ENCODE measurements at regions not wholly inside any gene's neighbourhood (a gene's known extent, or its start where the extent isn't known, plus 50 kb on each side); places are given as distances from the start of the nearest gene placed in this dataset.

DNA sequence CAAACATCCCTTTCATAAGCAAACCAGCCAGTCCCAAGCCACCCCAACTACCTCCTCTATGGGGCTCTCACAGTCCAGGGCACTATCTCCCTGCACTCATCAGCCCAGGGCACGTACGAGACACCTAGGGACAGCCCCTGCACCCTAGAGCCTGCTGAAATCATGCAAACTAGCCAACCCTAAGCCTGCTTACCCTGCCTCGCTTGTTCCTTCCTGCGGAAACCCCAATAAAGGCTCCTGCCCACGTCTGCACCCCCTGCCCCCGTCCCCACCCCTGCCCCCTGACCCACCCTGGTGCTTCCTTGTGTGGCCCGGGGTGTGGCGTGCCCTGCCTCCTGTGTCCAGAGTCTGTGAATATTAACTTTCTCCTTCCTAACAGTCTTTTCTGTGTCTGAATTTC is 135.9 kb downstream of the GADD45G start:
- H3K9me3 ChIP-seq (ENCODE audit: control insufficient read depth, low read length) = peaks cover 10% of the 10 kb centered on the region
- H3K9ac ChIP-seq (ENCODE audit: low read length) = no peak overlapping the region
- H3K4me1 ChIP-seq (ENCODE audit: control insufficient read depth, insufficient read depth, low read length) = peaks cover 9% of the 10 kb centered on the region
- no peaks in the 10 kb centered on the region for H3K36me3 ChIP-seq (ENCODE audit: control insufficient read depth, insufficient read depth, low read length, severe bottlenecking)
- no peak overlapping the region for H3K4me3 ChIP-seq (ENCODE audit: low read length)
- peaks cover 20% of the 10 kb centered on the region for H3K27me3 ChIP-seq (replicated peaks; ENCODE audit: control insufficient read depth, insufficient read depth, low read length)
- no peak for DNase-seq (ENCODE audit: low read depth)

DNA sequence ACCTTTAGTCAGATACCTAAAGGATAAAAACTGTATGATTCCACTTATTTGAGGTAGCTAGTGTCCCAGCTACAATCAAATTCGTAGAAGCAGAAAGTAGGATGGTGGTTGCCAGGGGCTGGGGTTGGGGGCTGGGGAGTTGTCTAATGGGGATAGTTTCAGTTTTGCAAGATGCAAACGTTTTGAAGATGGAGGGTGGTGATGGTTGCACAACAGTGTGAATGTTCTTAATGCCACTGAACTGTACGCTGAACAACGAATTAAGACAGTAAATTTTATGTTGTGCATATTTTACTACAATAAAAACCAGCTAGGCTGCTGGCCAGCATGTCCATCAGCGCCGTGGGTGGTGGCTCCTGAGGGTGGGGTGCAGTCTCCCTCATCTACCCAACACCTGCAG is 137.8 kb downstream of the GADD45G start:
- Histone ChIP-seq H3K9me3 (ENCODE audit: control insufficient read depth, low read length) (peaks cover 10% of the 10 kb centered on the region), H3K4me1 (ENCODE audit: control insufficient read depth, insufficient read depth, low read length) (peaks cover 22% of the 10 kb centered on the region), H3K9ac (ENCODE audit: low read length) (no peak overlapping the region), H3K4me3 (ENCODE audit: low read length) (no peak overlapping the region), H3K36me3 (ENCODE audit: control insufficient read depth, insufficient read depth, low read length, severe bottlenecking) (no peaks in the 10 kb centered on the region), H3K27me3 (replicated peaks; ENCODE audit: control insufficient read depth, insufficient read depth, low read length) (peaks cover 13% of the 10 kb centered on the region)
- DNase-seq (ENCODE audit: low read depth) = no peak

DNA sequence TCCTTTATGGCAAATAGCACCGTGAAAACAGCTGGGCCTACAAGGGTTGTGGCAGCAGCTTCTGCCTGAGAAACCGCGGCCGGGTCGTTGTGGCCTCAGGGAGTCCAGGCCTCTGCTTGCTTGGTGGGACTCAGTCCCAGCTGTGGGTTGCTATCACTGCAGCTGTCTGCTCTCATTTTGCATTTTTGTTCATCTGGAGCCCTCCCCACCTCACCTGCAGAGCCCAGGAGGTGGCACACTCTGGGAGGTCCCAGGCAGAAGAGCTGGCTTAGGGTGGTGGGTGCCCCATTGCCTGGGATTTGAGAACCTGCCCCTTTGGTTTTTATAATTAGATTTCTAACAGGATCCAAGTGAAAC is 138.4 kb downstream of the GADD45G start:
- Histone ChIP-seq H3K27me3 (replicated peaks; ENCODE audit: control insufficient read depth, insufficient read depth, low read length) (peaks cover 16% of the 10 kb centered on the region), H3K9me3 (ENCODE audit: control insufficient read depth, low read length) (peaks cover 10% of the 10 kb centered on the region), H3K36me3 (ENCODE audit: control insufficient read depth, insufficient read depth, low read length, severe bottlenecking) (no peaks in the 10 kb centered on the region), H3K4me3 (ENCODE audit: low read length) (no peak overlapping the region), H3K9ac (ENCODE audit: low read length) (no peak overlapping the region), H3K4me1 (ENCODE audit: control insufficient read depth, insufficient read depth, low read length) (peaks cover 22% of the 10 kb centered on the region)
- DNase-seq (ENCODE audit: low read depth) = no peak

DNA sequence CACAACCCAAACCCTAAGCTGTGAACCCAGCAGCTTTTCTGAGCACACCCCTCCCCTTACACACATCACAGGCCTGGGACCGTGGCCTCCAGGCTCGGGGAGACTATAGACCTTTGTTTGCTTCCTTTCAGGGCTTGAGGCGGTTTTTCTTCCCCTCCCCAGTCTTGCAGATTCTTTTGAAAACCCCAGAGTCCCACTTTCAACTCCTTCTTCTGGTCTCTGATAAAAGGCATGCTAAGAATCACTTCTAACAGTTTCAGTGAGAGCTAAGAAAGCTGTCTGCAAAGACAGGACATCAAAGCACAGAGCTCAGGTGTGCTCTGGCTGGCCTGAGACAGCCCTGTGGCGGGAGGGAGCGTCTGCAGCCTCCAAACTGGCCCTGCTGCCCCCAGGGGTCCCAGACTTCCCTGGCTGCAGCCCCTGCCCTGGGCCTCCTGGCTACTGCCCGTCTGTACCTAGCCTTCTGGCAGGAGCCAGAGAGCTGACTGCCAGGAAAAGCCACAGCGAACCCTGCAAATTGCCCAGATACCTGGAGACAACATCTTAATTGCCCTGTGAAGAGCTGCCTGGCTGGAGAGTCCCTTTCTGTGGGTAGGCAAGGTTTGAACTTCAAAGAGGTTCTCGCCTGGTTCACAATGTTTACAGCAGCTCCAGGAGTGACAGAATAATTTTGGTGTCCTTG is 138.9 kb downstream of the GADD45G start:
- no peak for DNase-seq (ENCODE audit: low read depth)
- peaks cover 17% of the 10 kb centered on the region for H3K4me1 ChIP-seq (ENCODE audit: control insufficient read depth, insufficient read depth, low read length)
- H3K9ac ChIP-seq (ENCODE audit: low read length) = no peak overlapping the region
- H3K4me3 ChIP-seq (ENCODE audit: low read length) = no peak overlapping the region
- H3K9me3 ChIP-seq (ENCODE audit: control insufficient read depth, low read length) = peaks cover 10% of the 10 kb centered on the region
- no peaks in the 10 kb centered on the region for H3K36me3 ChIP-seq (ENCODE audit: control insufficient read depth, insufficient read depth, low read length, severe bottlenecking)
- H3K27me3 ChIP-seq (replicated peaks; ENCODE audit: control insufficient read depth, insufficient read depth, low read length) = peaks cover 16% of the 10 kb centered on the region

DNA sequence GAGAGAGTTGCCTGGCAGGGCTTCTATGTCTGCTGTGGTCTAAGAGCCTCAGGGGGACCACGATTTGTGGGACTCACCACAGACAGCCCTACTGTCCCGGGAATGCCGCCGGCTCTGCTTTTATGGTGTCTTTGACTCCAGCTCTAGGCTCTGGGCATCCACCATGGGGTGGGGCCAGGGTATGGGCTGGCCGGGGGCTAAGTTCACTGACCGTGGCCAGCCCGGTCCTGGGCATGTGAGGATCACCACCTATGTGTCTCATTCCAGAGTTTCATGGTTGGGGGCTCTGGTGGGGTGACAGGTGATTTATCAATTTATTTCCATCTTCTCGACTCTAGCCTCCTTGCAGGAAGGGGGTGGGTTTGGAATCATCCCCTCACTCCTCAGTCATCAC is 139.4 kb downstream of the GADD45G start:
- Histone ChIP-seq H3K27me3 (replicated peaks; ENCODE audit: control insufficient read depth, insufficient read depth, low read length) (peaks cover 16% of the 10 kb centered on the region), H3K36me3 (ENCODE audit: control insufficient read depth, insufficient read depth, low read length, severe bottlenecking) (no peaks in the 10 kb centered on the region), H3K4me3 (ENCODE audit: low read length) (no peak overlapping the region), H3K9me3 (ENCODE audit: control insufficient read depth, low read length) (peaks cover 10% of the 10 kb centered on the region), H3K4me1 (ENCODE audit: control insufficient read depth, insufficient read depth, low read length) (peaks cover 17% of the 10 kb centered on the region), H3K9ac (ENCODE audit: low read length) (no peak overlapping the region)
- no peak for DNase-seq (ENCODE audit: low read depth)

DNA sequence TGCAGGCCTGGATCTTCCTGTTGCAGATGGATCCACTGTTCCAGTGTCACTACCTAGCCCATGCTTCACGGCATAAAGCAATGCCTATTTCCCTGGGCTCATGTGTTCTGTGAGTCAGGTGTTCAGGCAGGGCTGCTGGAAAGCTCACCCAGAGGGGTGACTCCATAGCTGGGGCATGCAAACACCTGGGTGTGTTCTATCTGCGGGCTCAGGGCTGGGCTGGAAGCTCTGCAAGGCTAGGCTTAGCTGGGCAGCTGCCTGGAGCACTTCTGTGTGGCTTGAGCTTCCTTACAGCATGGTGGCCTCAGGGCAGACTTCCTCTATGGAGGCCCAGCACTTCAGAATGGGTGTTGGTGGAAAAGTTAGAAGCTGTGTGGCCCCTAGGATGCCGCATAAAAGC is 139.9 kb downstream of the GADD45G start:
- no peak overlapping the region for H3K4me3 ChIP-seq (ENCODE audit: low read length)
- H3K4me1 ChIP-seq (ENCODE audit: control insufficient read depth, insufficient read depth, low read length) = peaks cover 17% of the 10 kb centered on the region
- H3K27me3 ChIP-seq (replicated peaks; ENCODE audit: control insufficient read depth, insufficient read depth, low read length) = peaks cover 15% of the 10 kb centered on the region
- H3K36me3 ChIP-seq (ENCODE audit: control insufficient read depth, insufficient read depth, low read length, severe bottlenecking) = no peaks in the 10 kb centered on the region
- DNase-seq (ENCODE audit: low read depth) = no peak
- peaks cover 10% of the 10 kb centered on the region for H3K9me3 ChIP-seq (ENCODE audit: control insufficient read depth, low read length)
- H3K9ac ChIP-seq (ENCODE audit: low read length) = no peak overlapping the region

DNA sequence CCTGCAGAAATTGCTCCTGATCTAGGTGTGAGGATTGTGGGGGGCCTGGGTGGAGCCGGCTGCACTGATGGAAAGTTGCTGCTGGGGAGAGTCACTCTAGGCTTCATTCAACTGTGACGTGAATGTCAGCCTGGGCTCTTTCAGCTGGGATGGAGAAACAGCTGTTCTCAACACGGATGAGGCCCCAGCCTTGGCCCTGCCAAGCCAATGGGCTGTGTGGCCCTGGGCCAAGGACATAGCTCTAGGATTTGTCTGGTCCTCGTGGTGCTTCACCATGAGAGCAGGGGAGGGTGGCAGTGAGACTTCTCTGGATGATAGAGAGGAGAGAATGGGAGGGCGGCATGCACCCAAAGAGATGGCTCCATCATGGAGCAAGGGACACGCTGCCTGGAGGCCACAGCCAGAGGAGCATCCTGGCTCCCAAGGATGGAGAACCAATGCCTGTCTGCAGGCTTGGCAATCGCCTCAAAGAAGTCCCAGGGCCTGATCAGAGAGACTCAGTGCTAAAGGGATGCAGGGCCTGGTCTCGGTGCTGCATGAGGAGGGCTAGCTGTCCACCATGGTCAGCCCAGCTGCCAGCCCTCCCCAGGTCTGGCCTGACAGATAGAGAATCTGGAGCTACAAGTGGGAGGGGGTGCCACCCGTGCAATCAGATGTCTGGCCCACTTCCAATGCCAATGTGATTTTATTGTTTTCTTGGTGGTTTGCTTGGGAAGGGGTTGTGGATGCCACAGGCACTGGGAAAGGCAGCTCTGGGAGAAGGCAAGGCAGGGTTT is 141.0 kb downstream of the GADD45G start:
- no peaks in the 10 kb centered on the region for H3K36me3 ChIP-seq (ENCODE audit: control insufficient read depth, insufficient read depth, low read length, severe bottlenecking)
- peaks cover 12% of the 10 kb centered on the region for H3K27me3 ChIP-seq (replicated peaks; ENCODE audit: control insufficient read depth, insufficient read depth, low read length)
- H3K9me3 ChIP-seq (ENCODE audit: control insufficient read depth, low read length) = peaks cover 10% of the 10 kb centered on the region
- no peak overlapping the region for H3K9ac ChIP-seq (ENCODE audit: low read length)
- no peak for DNase-seq (ENCODE audit: low read depth)
- no peak overlapping the region for H3K4me3 ChIP-seq (ENCODE audit: low read length)
- H3K4me1 ChIP-seq (ENCODE audit: control insufficient read depth, insufficient read depth, low read length) = peaks cover 22% of the 10 kb centered on the region

DNA sequence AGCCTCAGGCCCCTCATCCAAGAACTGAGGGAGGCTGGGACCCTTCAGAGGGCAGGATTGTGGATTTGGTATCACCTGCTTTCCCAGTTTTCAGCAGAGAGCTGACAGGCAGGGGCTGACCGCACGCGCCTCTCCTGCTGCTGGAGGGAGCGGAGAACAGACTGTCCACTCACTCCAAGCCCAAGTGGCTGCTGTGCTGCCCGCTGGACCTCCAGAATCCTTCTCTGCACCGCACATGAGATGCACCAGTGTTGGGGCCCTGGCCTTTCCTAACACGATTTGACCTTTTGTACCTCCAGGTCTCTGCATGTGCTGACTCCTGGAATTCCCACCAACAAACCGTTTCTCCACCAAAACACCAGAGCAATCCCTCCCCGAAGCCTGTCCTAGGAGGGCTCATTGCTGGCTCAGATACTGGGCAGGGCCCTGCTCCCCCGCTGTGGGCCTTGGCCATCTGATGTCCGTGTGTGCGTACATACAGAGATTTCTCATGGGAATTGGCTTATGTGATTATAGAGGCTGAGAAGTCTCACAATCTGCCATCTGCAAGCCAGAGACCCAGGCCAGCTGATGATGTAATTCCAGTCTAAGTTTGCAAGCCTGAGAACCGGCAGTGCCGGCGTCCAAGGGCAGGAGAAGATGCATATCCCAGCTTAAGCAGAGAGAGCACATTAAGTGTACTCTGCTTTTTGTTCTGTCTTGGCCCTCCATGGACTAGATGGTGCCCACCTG is 141.7 kb downstream of the GADD45G start:
- Histone ChIP-seq H3K36me3 (ENCODE audit: control insufficient read depth, insufficient read depth, low read length, severe bottlenecking) (no peaks in the 10 kb centered on the region), H3K9me3 (ENCODE audit: control insufficient read depth, low read length) (peaks cover 10% of the 10 kb centered on the region), H3K4me3 (ENCODE audit: low read length) (no peak overlapping the region), H3K4me1 (ENCODE audit: control insufficient read depth, insufficient read depth, low read length) (peaks cover 27% of the 10 kb centered on the region), H3K27me3 (replicated peaks; ENCODE audit: control insufficient read depth, insufficient read depth, low read length) (peaks cover 12% of the 10 kb centered on the region), H3K9ac (ENCODE audit: low read length) (no peak overlapping the region)
- DNase-seq (ENCODE audit: low read depth) = no peak

DNA sequence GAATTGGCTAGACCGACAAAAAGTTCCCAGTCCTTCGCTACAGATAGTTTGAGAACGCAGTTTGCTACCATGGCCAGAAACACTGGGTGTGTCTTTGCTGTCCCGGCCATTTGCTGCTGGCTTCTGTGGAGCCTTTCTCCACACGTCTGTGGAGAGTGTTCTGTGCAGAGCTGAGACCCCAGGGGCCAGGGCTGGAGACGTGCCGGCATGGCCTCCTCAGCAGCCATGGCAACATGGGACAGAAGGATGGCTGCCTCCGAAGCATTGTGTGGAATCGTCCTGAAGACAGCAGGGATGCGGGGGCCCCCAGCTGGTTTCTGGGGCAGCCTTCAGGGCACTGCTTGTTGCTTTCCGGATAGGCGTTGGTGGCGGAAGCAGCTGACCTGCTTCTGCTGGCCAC is 142.8 kb downstream of the GADD45G start:
- H3K4me3 ChIP-seq (ENCODE audit: low read length) = no peak overlapping the region
- H3K9ac ChIP-seq (ENCODE audit: low read length) = no peak overlapping the region
- peaks cover 31% of the 10 kb centered on the region for H3K4me1 ChIP-seq (ENCODE audit: control insufficient read depth, insufficient read depth, low read length)
- no peaks in the 10 kb centered on the region for H3K36me3 ChIP-seq (ENCODE audit: control insufficient read depth, insufficient read depth, low read length, severe bottlenecking)
- H3K27me3 ChIP-seq (replicated peaks; ENCODE audit: control insufficient read depth, insufficient read depth, low read length) = peaks cover 12% of the 10 kb centered on the region
- H3K9me3 ChIP-seq (ENCODE audit: control insufficient read depth, low read length) = peaks cover 10% of the 10 kb centered on the region
- no peak for DNase-seq (ENCODE audit: low read depth)

DNA sequence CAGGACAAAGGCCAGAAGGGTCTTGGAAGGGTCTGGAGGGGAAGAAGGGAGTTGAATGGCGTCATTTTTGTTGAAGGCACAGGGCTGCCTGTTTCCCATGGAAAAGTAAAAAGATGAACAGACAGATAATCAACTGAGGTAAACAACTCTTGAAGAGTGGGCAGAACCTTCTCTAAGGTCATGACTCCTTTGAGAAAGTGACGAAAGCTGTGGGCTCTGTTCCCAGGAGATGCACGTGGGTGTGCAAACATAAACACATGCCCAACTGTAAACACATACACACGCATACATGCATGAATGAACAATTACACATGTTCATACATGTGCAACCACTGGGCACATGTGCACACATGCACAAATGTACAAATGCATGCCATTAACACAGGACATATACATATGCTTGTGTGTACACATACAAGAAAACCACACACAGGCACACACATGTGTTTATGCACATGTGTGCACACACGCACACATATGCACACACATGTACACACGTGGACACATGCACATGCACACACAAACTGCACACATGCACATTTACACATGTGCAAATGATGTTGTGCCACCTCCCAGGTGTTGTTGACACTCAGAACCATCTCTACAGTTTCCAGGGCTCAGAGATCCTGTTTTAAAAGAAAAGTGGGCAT is 143.3 kb downstream of the GADD45G start:
- Histone ChIP-seq H3K27me3 (replicated peaks; ENCODE audit: control insufficient read depth, insufficient read depth, low read length) (peaks cover 12% of the 10 kb centered on the region), H3K9me3 (ENCODE audit: control insufficient read depth, low read length) (peaks cover 10% of the 10 kb centered on the region), H3K36me3 (ENCODE audit: control insufficient read depth, insufficient read depth, low read length, severe bottlenecking) (no peaks in the 10 kb centered on the region), H3K9ac (ENCODE audit: low read length) (no peak overlapping the region), H3K4me1 (ENCODE audit: control insufficient read depth, insufficient read depth, low read length) (peaks cover 31% of the 10 kb centered on the region), H3K4me3 (ENCODE audit: low read length) (no peak overlapping the region)
- DNase-seq (ENCODE audit: low read depth) = no peak
